ENCODE measurements at regions not wholly inside any gene's neighbourhood (a gene's known extent, or its start where the extent isn't known, plus 50 kb on each side); places are given as distances from the start of the nearest gene placed in this dataset.

DNA sequence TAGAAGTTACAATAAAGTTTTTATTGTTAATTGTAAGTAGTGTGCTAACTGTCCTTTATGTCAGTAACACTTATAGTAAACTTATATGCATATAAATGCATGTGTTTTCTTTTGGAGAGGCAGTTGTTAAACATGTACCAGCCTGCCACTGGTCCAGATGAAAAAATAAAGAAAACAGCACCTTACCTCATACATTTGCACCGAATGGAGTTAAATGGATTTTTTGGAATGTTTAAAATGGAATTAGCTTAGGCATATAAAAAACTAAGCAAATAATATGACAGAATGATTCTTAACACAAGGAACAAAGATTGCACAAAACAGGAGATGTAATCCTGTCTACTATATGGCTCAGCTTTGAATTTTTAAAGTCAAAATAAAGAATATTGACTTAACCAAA lies 50.2 kb upstream of the ALDH1A3 start:
- DNase-seq (ENCODE audit: low read depth) = no peak
- in situ Hi-C loops (cut with HindIII; ENCODE audit: low pct_unique_long_range_greater_than_20kb, low sequenced_read_pairs) = no loop called here
